Right lobe of liver (tissue), 6 donors: ENCODE measurements at regions not wholly inside any gene's neighbourhood (a gene's known extent, or its start where the extent isn't known, plus 50 kb on each side); places are given as distances from the start of the nearest gene placed in this dataset.
"Not testable (repeated sequence)": the region's sequence is repeated elsewhere in the genome, so short reads cannot be mapped to it uniquely, and the experiment has no call there.

Experiments
- ATAC-seq, 4 donors: fragments of 200-7000 bp; cut with Tn5 transposase; one replicate each; pipeline ENCODE4 v1.9.1; 2020; ENCODE audit warnings: mild to moderate bottlenecking in 4 of 4, moderate library complexity in 4 of 4
- DNase-seq, 3 donors: peaks; one replicate each; pipeline ENCODE4 v3.0.0-alpha.2; 2020
- H3K27ac ChIP-seq, 3 donors: fragments of 200-600 bp; one replicate each; pipeline ENCODE4 v1.8.0; 2022
- H3K27me3 ChIP-seq, 2 donors: fragments of 200-600 bp; one replicate each; pipeline ENCODE4 v1.8.0; 2022
- H3K36me3 ChIP-seq, 4 donors: fragments of 200-600 bp; sonication (generic) in 1 of 4; one replicate each; pipeline versions ENCODE4 v1.5.1 to v1.8.0; 2017 to 2022; ENCODE audit warnings: control low read depth in 1 of 4
- H3K4me1 ChIP-seq, 4 donors: fragments of 200-600 bp; sonication (generic) in 1 of 4; one replicate each; pipeline versions ENCODE4 v1.5.1 to v1.8.0; 2017 to 2022; ENCODE audit warnings: control low read depth in 1 of 4
- H3K4me3 ChIP-seq, 3 donors: fragments of 200-600 bp; one replicate each; pipeline ENCODE4 v1.8.0; 2022
- H3K9me3 ChIP-seq, 4 donors: fragments of 200-600 bp; sonication (generic) in 1 of 4; one replicate each; pipeline versions ENCODE4 v1.5.1 to v1.8.0; 2017 to 2022; ENCODE audit warnings: control low read depth in 1 of 4
- POLR2A ChIP-seq: fragments of 450-650 bp; IDR thresholded peaks from one replicate; pipeline ENCODE4 v1.6.1; 2017; ENCODE audit warnings: antibody characterized with exemption, mild to moderate bottlenecking
- WGBS: methylation state at CpG from one replicate; pipeline ENCODE4 v1.1.6; 2018; ENCODE audit warnings: low coverage, low lambda C conversion rate; ENCODE audit not compliant: insufficient coverage; ENCODE audit errors: missing lambda C conversion rate; 5-methylcytosine and 5-hydroxymethylcytosine counted together
- intact Hi-C, 2 donors: fragments of 100-400 bp; cut with DNase I; formaldehyde crosslinking; loops; one replicate each; pipeline versions ENCODE4 v1.11.2 to v1.14.1; 2022
- TF ChIP-seq, protein P1 (sequence below), 4 donors: fragments of 200-600 bp in 3 of 4; fragments of 450-650 bp in 1 of 4; IDR thresholded peaks; one replicate each; pipeline versions ENCODE4 v1.5.1 to v1.8.0; 2016 to 2022; ENCODE audit warnings: antibody characterized with exemption in 4 of 4, mild to moderate bottlenecking in 2 of 4
- donor health status: DM: no; HTN: yes; CAD: no.
- donor health status: DM: no; HTN: no; CAD: no.
- donor health status: DM: no; HTN: no; CAD: no.
- donor health status: DM: no; HTN: yes; CAD: no.
- donor health status: DM: no; HTN: yes; CAD: no.

DNA sequence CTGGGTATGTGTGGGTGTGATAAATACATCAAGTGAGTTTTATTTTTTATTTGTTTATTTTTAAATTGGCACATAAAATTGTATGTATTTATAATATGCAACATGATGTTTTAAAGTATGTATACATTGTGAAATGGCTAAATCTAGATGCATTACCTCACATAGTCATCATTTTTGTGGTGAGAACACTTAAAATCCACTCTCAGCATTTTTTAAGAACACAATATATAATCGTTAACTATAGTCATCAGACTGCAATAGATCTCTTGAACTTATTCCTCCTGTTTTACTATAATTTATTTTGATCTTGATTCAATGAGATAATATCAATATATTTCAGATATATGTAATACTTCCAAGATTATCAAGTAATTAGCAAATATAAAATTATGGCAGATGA, 93.9 kb upstream of the ALDH1A1 start:
- intact Hi-C loops = no loop called here
- no peaks in the 10 kb centered on the region for H3K36me3 ChIP-seq
- H3K27ac ChIP-seq = no peak overlapping the region
- no peaks in the 10 kb centered on the region for H3K9me3 ChIP-seq
- DNase-seq = no peak
- no peak overlapping the region for H3K4me3 ChIP-seq
- no peak for ATAC-seq
- no peaks in the 10 kb centered on the region for H3K27me3 ChIP-seq
- TF ChIP-seq, protein P1, sequence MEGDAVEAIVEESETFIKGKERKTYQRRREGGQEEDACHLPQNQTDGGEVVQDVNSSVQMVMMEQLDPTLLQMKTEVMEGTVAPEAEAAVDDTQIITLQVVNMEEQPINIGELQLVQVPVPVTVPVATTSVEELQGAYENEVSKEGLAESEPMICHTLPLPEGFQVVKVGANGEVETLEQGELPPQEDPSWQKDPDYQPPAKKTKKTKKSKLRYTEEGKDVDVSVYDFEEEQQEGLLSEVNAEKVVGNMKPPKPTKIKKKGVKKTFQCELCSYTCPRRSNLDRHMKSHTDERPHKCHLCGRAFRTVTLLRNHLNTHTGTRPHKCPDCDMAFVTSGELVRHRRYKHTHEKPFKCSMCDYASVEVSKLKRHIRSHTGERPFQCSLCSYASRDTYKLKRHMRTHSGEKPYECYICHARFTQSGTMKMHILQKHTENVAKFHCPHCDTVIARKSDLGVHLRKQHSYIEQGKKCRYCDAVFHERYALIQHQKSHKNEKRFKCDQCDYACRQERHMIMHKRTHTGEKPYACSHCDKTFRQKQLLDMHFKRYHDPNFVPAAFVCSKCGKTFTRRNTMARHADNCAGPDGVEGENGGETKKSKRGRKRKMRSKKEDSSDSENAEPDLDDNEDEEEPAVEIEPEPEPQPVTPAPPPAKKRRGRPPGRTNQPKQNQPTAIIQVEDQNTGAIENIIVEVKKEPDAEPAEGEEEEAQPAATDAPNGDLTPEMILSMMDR (IDR thresholded peaks at IDR 0.05) = no peak
- TF ChIP-seq POLR2A = no peak
- peaks cover 0 to 12% (median 5%) of the 10 kb centered on the region in 4 donors for H3K4me1 ChIP-seq
- WGBS = 87% methylated on average over 1 of the region's 1 CpG

DNA sequence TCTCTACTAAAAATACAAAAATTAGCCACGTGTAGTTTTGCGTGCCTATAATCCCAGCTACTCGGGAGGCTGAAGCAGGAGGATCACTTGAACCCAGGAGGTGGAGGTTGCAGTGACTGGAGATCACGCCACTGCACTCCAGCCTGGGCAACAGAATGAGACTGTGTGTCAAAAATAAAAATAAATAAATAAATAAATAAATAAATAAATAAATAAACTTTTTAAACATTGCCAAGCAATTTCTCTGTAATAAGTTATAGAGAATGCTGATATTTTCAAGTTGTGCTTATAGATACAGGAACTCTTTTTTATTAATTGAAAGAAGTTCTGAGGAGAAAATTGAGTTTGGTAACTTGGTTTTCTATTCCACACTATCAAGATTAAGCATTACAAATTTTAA, 91.9 kb upstream of the ALDH1A1 start:
- WGBS = 94% methylated on average over 2 of the region's 4 CpGs
- H3K27me3 ChIP-seq, intact Hi-C loops, DNase-seq, H3K27ac ChIP-seq, H3K36me3 ChIP-seq, H3K9me3 ChIP-seq, H3K4me3 ChIP-seq, ATAC-seq, H3K4me1 ChIP-seq: not testable (repeated sequence)

DNA sequence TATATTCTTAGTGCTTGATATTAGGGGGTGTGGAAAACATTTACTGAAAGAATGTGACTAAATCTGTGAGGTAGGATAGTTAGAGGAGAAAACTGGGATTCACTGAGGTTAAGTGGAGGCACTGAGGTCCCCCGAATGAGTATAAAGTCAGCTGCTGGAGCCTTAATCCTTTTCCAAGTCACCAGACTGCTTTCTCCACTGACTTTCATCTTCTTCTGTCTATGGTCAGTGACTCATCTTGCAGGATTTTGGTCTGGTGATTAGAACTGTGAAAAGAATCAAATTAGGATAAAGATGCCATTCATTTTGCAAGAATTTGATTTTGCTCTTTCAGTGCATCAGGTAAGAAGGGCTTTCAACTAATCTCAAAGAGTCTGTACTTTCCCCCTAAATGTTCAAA, 89.3 kb upstream of the ALDH1A1 start:
- peaks cover 0 to 18% (median 8%) of the 10 kb centered on the region in 4 donors for H3K4me1 ChIP-seq
- no peaks in the 10 kb centered on the region for H3K27me3 ChIP-seq
- H3K4me3 ChIP-seq = no peak overlapping the region
- H3K27ac ChIP-seq = no peak overlapping the region
- H3K9me3 ChIP-seq = no peaks in the 10 kb centered on the region
- ATAC-seq (no peak), DNase-seq (no peak)
- intact Hi-C loops = no loop called here
- TF ChIP-seq, protein P1 (IDR thresholded peaks at IDR 0.05) = no peak
- TF ChIP-seq POLR2A = no peak
- WGBS = 83% methylated on average over 1 of the region's 1 CpG
- H3K36me3 ChIP-seq = no peaks in the 10 kb centered on the region

DNA sequence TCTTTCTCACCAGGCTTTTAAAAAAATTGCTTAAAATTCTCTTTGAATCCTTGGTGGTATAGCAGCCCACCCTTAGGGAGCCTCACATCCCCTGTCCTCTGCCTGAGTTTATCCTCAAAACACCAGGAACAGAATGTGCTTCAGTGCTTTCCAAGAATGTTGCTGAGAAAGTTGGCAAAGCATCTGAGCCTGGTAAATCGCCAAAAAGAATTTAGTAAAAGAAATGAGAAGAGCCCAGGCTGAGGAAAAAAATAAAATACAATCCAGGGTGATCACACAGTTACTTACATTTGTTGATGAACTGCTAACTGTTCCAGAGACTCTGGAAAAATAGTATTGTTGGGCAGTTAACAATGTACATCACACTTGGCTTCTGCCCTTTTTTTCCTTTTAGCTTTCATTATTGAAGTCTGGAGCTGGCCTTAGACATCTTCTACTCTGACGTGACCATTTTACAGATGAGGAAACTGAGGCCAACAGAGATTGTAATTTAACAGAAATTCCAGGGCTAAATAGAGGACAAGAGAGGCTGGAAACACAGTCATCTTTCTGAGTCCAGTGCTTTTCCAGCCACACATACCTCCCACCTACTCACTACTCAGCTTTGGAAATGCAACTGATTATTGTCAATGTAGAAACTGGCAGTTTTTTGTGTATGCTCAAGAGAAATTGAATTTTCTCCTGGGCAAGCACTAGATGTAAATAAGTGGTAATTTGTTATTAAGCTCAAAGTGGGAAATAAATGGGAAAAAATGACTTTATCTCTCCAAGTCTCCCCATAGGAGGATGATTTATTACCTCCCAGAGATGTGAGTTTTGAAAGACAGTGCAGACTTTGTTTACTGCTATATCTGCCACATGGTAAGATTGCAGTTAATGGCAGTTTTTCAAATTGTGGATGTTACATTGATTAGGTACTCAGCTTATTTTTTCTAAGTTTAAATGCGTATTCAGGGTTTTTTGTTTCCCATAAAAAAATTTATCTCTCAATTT, 86.7 kb upstream of the ALDH1A1 start:
- no peaks in the 10 kb centered on the region for H3K9me3 ChIP-seq
- TF ChIP-seq, protein P1 (IDR thresholded peaks at IDR 0.05) = no peak
- TF ChIP-seq POLR2A = no peak
- peak in 1 of 4 donors; percentile 20 for ATAC-seq
- no peaks in the 10 kb centered on the region for H3K27me3 ChIP-seq
- DNase-seq = no peak
- H3K36me3 ChIP-seq = no peaks in the 10 kb centered on the region
- WGBS = 70% methylated on average over 3 of the region's 3 CpGs
- H3K27ac ChIP-seq = peak overlapping the region in 1 of 3 donors; percentile 77
- peaks cover 0 to 24% (median 9%) of the 10 kb centered on the region in 4 donors for H3K4me1 ChIP-seq
- intact Hi-C loops = loop anchor here in 1 of 2 donors (10.0 kb wide), 1 partner anchor 45 kb away; no protein-coding TSS in a partner anchor
- no peak overlapping the region for H3K4me3 ChIP-seq

DNA sequence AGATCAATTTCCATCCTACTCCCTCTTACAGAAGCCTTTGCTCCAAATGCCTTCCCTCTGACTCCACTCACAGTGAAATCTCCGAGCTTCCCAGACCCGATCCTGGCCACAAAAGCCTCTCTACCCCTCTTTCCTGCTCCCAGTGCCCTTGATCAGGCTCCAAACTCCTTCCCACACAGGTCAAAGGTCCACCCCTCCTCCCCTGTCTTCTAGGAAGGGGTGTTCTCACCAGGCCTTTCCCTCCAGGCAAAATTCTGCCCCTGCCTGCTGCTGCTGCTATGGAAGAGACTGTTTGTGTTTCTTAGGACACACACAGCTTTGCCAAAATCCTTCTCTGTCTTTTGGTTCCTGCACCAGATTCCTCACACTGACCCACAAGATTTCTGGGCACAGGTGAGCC, 85.8 kb upstream of the ALDH1A1 start:
- 4% methylated on average over 2 of the region's 2 CpGs for WGBS
- peak; percentile 29 to 64 (median 61) for DNase-seq
- intact Hi-C loops = loop anchor here in 1 of 2 donors (10.0 kb wide), 1 partner anchor 46 kb away; no protein-coding TSS in a partner anchor

More for the DNA sequence above, 85.8 kb upstream of the ALDH1A1 start:
- H3K27me3 ChIP-seq = no peaks in the 10 kb centered on the region
- peaks cover 0 to 24% (median 9%) of the 10 kb centered on the region in 4 donors for H3K4me1 ChIP-seq
- H3K9me3 ChIP-seq = no peaks in the 10 kb centered on the region
- ATAC-seq = peak; percentile 64 to 76 (median 68)
- peak overlapping the region; percentile 40 to 77 (median 52) for H3K27ac ChIP-seq
- H3K36me3 ChIP-seq = no peaks in the 10 kb centered on the region
- TF ChIP-seq, protein P1 (IDR thresholded peaks at IDR 0.05) = no peak
- no peak for TF ChIP-seq POLR2A
- H3K4me3 ChIP-seq = peak overlapping the region in 2 of 3 donors; percentile 9 to 16
